ENCODE measurements at regions not wholly inside any gene's neighbourhood (a gene's known extent, or its start where the extent isn't known, plus 50 kb on each side); places are given as distances from the start of the nearest gene placed in this dataset.

GRCh38 chr6:84353459-84354423, 126.3 kb upstream of the CEP162 start:
- no peak overlapping the region for H3K9ac ChIP-seq (ENCODE audit: insufficient read depth, low read depth, low read length)
- H3K36me3 ChIP-seq (replicated peaks in 1 of 2; ENCODE audit: control insufficient read depth in 1 of 2, insufficient read depth in 2 of 2, low read length in 2 of 2) = no peaks in the 10 kb centered on the region
- CTCF ChIA-PET (ENCODE audit: low intra/inter-chr PET ratio, low total read pairs) = no interaction called here
- H3K9me3 ChIP-seq (ENCODE audit: low read length) = no peaks in the 10 kb centered on the region
- BruUV-seq (replicated peaks) = no TSS peak
- no peak for TF ChIP-seq HHEX (CRISPR knock-in tag; IDR thresholded peaks at IDR 0.05)
- TF ChIP-seq CBX1 (IDR thresholded peaks at IDR 0.05; ENCODE audit: low read depth) = no peak
- ATAC-seq = no peak
- H2AFZ ChIP-seq (ENCODE audit: low read length) = no peak overlapping the region
- POLR2A ChIA-PET = no interaction called here
- DNase-seq (ENCODE audit: low spot score) = no peak
- 29% methylated on average over 5 of the region's 5 CpGs for WGBS (ENCODE audit: low lambda C conversion rate)
- no peak overlapping the region for H3K4me2 ChIP-seq (ENCODE audit: low read depth, low read length)
- peaks cover 9% of the 10 kb centered on the region; the same call in 1 of the 2 replicates for H3K4me1 ChIP-seq (ENCODE audit: insufficient read depth, low read length)
- no peaks in the 10 kb centered on the region for H3K27me3 ChIP-seq (ENCODE audit: control insufficient read depth in 1 of 2, insufficient read depth in 2 of 2, low read length in 2 of 2)
- no peak overlapping the region for H3K27ac ChIP-seq (ENCODE audit: extremely low read length, insufficient read depth, low read length)
- no peaks in the 10 kb centered on the region for H3K79me2 ChIP-seq (ENCODE audit: insufficient read depth, low read length)
- intact Hi-C loops (cut with micrococcal nuclease; ENCODE audit: unreplicated experiment) = no loop called here
- FAIRE-seq = no peak
- in situ Hi-C loops (cut with HindIII; ENCODE audit: extremely low pct_ligation_motif_present, low pct_unique_long_range_greater_than_20kb) = no loop called here
- no peak overlapping the region for H3K4me3 ChIP-seq (replicated peaks in 1 of 3; ENCODE audit: insufficient read depth in 1 of 3, low read depth in 2 of 3, low read length in 3 of 3)
- no peaks in the 10 kb centered on the region for H4K20me1 ChIP-seq (ENCODE audit: insufficient read depth, low read length)

GRCh38 chr6:84350397-84350796, 123.0 kb upstream of the CEP162 start:
- H4K20me1 ChIP-seq (ENCODE audit: insufficient read depth, low read length) = no peaks in the 10 kb centered on the region
- in situ Hi-C loops (cut with HindIII; ENCODE audit: extremely low pct_ligation_motif_present, low pct_unique_long_range_greater_than_20kb) (no loop called here), intact Hi-C loops (cut with micrococcal nuclease; ENCODE audit: unreplicated experiment) (no loop called here)
- no peak overlapping the region for H3K9ac ChIP-seq (ENCODE audit: insufficient read depth, low read depth, low read length)
- no peak overlapping the region for H3K4me3 ChIP-seq (replicated peaks in 1 of 3; ENCODE audit: insufficient read depth in 1 of 3, low read depth in 2 of 3, low read length in 3 of 3)
- no peak overlapping the region for H2AFZ ChIP-seq (ENCODE audit: low read length)
- no TSS peak for BruUV-seq (replicated peaks)
- peaks cover 9% of the 10 kb centered on the region; the same call in 1 of the 2 replicates for H3K4me1 ChIP-seq (ENCODE audit: insufficient read depth, low read length)
- ATAC-seq (peak; percentile 61; the same call in 2 of the 3 replicates), DNase-seq (ENCODE audit: low spot score) (peak; percentile 5), FAIRE-seq (no peak)
- H3K36me3 ChIP-seq (replicated peaks in 1 of 2; ENCODE audit: control insufficient read depth in 1 of 2, insufficient read depth in 2 of 2, low read length in 2 of 2) = no peaks in the 10 kb centered on the region
- ChIA-PET POLR2A (no interaction called here), CTCF (ENCODE audit: low intra/inter-chr PET ratio, low total read pairs) (no interaction called here)
- TF ChIP-seq HNF4A (CRISPR knock-in tag; IDR thresholded peaks at IDR 0.05) = peak; percentile 47
- TF ChIP-seq, protein P1, sequence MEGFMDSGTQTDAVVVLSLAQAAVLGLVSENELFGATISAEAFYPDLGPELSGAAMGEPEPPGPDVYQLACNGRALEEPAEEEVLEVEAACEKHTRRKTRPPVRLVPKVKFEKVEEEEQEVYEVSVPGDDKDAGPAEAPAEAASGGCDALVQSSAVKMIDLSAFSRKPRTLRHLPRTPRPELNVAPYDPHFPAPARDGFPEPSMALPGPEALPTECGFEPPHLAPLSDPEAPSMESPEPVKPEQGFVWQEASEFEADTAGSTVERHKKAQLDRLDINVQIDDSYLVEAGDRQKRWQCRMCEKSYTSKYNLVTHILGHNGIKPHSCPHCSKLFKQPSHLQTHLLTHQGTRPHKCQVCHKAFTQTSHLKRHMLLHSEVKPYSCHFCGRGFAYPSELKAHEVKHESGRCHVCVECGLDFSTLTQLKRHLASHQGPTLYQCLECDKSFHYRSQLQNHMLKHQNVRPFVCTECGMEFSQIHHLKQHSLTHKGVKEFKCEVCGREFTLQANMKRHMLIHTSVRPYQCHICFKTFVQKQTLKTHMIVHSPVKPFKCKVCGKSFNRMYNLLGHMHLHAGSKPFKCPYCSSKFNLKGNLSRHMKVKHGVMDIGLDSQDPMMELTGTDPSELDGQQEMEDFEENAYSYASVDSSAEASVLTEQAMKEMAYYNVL (CRISPR knock-in tag; IDR thresholded peaks at IDR 0.05; ENCODE audit: borderline replicate concordance) = 0 out of 2 replicates have a peak, but pooled peaks have one; percentile 29
- TF ChIP-seq ZFYVE20 (CRISPR knock-in tag; IDR thresholded peaks at IDR 0.05; ENCODE audit: borderline replicate concordance, low read depth) = no peak
- TF ChIP-seq REXO4 (CRISPR knock-in tag; IDR thresholded peaks at IDR 0.05; ENCODE audit: borderline replicate concordance) = no peak
- no peaks in the 10 kb centered on the region for H3K79me2 ChIP-seq (ENCODE audit: insufficient read depth, low read length)
- no peaks in the 10 kb centered on the region for H3K9me3 ChIP-seq (ENCODE audit: low read length)
- H3K4me2 ChIP-seq (ENCODE audit: low read depth, low read length) = no peak overlapping the region
- H3K27me3 ChIP-seq (ENCODE audit: control insufficient read depth in 1 of 2, insufficient read depth in 2 of 2, low read length in 2 of 2) = no peaks in the 10 kb centered on the region
- no peak overlapping the region for H3K27ac ChIP-seq (ENCODE audit: extremely low read length, insufficient read depth, low read length)
